CD4-positive, alpha-beta T cell treated with Interleukin-21 for 1 hour (primary cell): ENCODE measurements at regions not wholly inside any gene's neighbourhood (a gene's known extent, or its start where the extent isn't known, plus 50 kb on each side); places are given as distances from the start of the nearest gene placed in this dataset.
"Not testable (repeated sequence)": the region's sequence is repeated elsewhere in the genome, so short reads cannot be mapped to it uniquely, and the experiment has no call there.

Experiments used
- DNase-seq: peaks from one replicate; pipeline ENCODE4 v3.0.0-alpha.2; 2020

GRCh38 chr9:20237686-20238085, 384.6 kb downstream of the MLLT3 start:
- DNase-seq, result no peak

GRCh38 chr9:20236676-20237075, 385.6 kb downstream of the MLLT3 start:
- DNase-seq, result no peak

- DNase-seq, result not testable (repeated sequence)
Measured at GRCh38 chr9:20235206-20235605, 387.1 kb downstream of the MLLT3 start.

GRCh38 chr9:20228096-20228495, 394.2 kb downstream of the MLLT3 start:
- no peak for DNase-seq

- no peak for DNase-seq
Measured at GRCh38 chr9:20227166-20227874, 395.0 kb downstream of the MLLT3 start.

- DNase-seq, result no peak
Measured at GRCh38 chr9:20226345-20226744, 396.0 kb downstream of the MLLT3 start.

GRCh38 chr9:20225826-20226225, 396.5 kb downstream of the MLLT3 start:
- no peak for DNase-seq

- DNase-seq, result no peak
Measured at GRCh38 chr9:20224756-20225155, 397.5 kb downstream of the MLLT3 start.

GRCh38 chr9:20220286-20220685, 402.0 kb downstream of the MLLT3 start:
- no peak for DNase-seq

GRCh38 chr9:20219437-20219836, 402.9 kb downstream of the MLLT3 start:
- no peak for DNase-seq

GRCh38 chr9:20217596-20217995, 404.7 kb downstream of the MLLT3 start:
- DNase-seq, result no peak

GRCh38 chr9:20216438-20216837, 405.9 kb downstream of the MLLT3 start:
- no peak for DNase-seq

GRCh38 chr9:20215552-20215951, 406.7 kb downstream of the MLLT3 start:
- no peak for DNase-seq

- no peak for DNase-seq
Measured at GRCh38 chr9:20212806-20213205, 409.5 kb downstream of the MLLT3 start.

GRCh38 chr9:20209391-20210340, 412.6 kb downstream of the MLLT3 start:
- peak; percentile 36 for DNase-seq

- DNase-seq, result no peak
Measured at GRCh38 chr9:20208961-20209371, 413.3 kb downstream of the MLLT3 start.

GRCh38 chr9:20208226-20208625, 414.1 kb downstream of the MLLT3 start:
- no peak for DNase-seq

GRCh38 chr9:20207176-20207575, 415.1 kb downstream of the MLLT3 start:
- no peak for DNase-seq

GRCh38 chr9:20205821-20206220, 416.5 kb downstream of the MLLT3 start:
- DNase-seq, result no peak

GRCh38 chr9:20200991-20201431, 412.2 kb upstream of the SLC24A2 start:
- no peak for DNase-seq

- DNase-seq, result no peak
Measured at GRCh38 chr9:20200581-20200980, 411.7 kb upstream of the SLC24A2 start.

GRCh38 chr9:20199111-20199510, 410.3 kb upstream of the SLC24A2 start:
- no peak for DNase-seq

- DNase-seq, result no peak
Measured at GRCh38 chr9:20197976-20198685, 409.3 kb upstream of the SLC24A2 start.
